H9 (cell line): ENCODE measurements at regions not wholly inside any gene's neighbourhood (a gene's known extent, or its start where the extent isn't known, plus 50 kb on each side); places are given as distances from the start of the nearest gene placed in this dataset.

Experiments
- DNase-seq: peaks from one replicate; pipeline ENCODE4 v3.0.0-alpha.2; 2017
- H2AFZ ChIP-seq: one replicate; pipeline ENCODE4 v1.6.1; 2013; ENCODE audit warnings: mild to moderate bottlenecking, low read length, control low read depth, moderate library complexity
- H2AK5ac ChIP-seq: 2 replicates; pipeline ENCODE4 v1.6.1; 2013; ENCODE audit warnings: low read length, control low read depth, mixed read lengths; ENCODE audit not compliant: insufficient read length
- H2BK120ac ChIP-seq: one replicate; pipeline ENCODE4 v1.6.1; 2013; ENCODE audit warnings: low read depth, mild to moderate bottlenecking, low read length, control low read depth, inconsistent platforms; ENCODE audit not compliant: poor library complexity, severe bottlenecking
- H2BK12ac ChIP-seq: 2 replicates; pipeline ENCODE4 v1.6.1; 2013; ENCODE audit warnings: low read length, control low read depth, mixed read lengths, low read depth; ENCODE audit not compliant: insufficient read length
- H2BK15ac ChIP-seq: 2 replicates; pipeline ENCODE4 v1.6.1; 2013; ENCODE audit warnings: low read depth, low read length, control low read depth
- H2BK20ac ChIP-seq: one replicate; pipeline ENCODE4 v1.6.1; 2013; ENCODE audit warnings: low read depth, mild to moderate bottlenecking, low read length, control low read depth, inconsistent platforms; ENCODE audit not compliant: poor library complexity, severe bottlenecking
- H2BK5ac ChIP-seq: 2 replicates; pipeline ENCODE4 v1.6.1; 2013; ENCODE audit warnings: low read length, control low read depth, mixed read lengths; ENCODE audit not compliant: insufficient read length
- H3K14ac ChIP-seq: 2 replicates; pipeline ENCODE4 v1.6.1; 2013; ENCODE audit warnings: low read length, control low read depth; ENCODE audit not compliant: insufficient read depth
- H3K18ac ChIP-seq: 2 replicates; pipeline ENCODE4 v1.6.1; 2013; ENCODE audit warnings: low read depth, mild to moderate bottlenecking, mixed read lengths, low read length, control low read depth; ENCODE audit not compliant: insufficient read length
- H3K23ac ChIP-seq: 2 replicates; pipeline ENCODE4 v1.6.1; 2013; ENCODE audit warnings: low read length, control low read depth, mixed read lengths, low read depth; ENCODE audit not compliant: insufficient read length
- H3K23me2 ChIP-seq: 2 replicates; pipeline ENCODE4 v1.6.1; 2013; ENCODE audit warnings: low read depth, mild to moderate bottlenecking, mixed read lengths, low read length, control low read depth; ENCODE audit not compliant: insufficient read length, poor library complexity, severe bottlenecking
- H3K27ac ChIP-seq: 2 replicates; pipeline ENCODE4 v1.5.1; 2013; ENCODE audit warnings: low read length, control low read depth, mixed read lengths, low read depth; ENCODE audit not compliant: insufficient read length
- H3K27me3 ChIP-seq: 2 replicates; pipeline ENCODE4 v1.6.1; 2013; ENCODE audit warnings: low read length, control low read depth, inconsistent platforms; ENCODE audit not compliant: insufficient read depth
- H3K4ac ChIP-seq: 2 replicates; pipeline ENCODE4 v1.6.1; 2013; ENCODE audit warnings: low read depth, mild to moderate bottlenecking, control low read depth, inconsistent platforms, low read length, moderate library complexity
- H3K4me1 ChIP-seq: 2 replicates; pipeline ENCODE4 v1.6.1; 2013; ENCODE audit warnings: low read length, control low read depth, inconsistent platforms; ENCODE audit not compliant: insufficient read depth
- H3K4me2 ChIP-seq: 2 replicates; pipeline ENCODE4 v1.6.1; 2013; ENCODE audit warnings: low read length, control low read depth, mixed read lengths; ENCODE audit not compliant: insufficient read length, insufficient read depth
- H3K56ac ChIP-seq: 2 replicates; pipeline ENCODE4 v1.6.1; 2013; ENCODE audit warnings: low read depth, mild to moderate bottlenecking, mixed read lengths, low read length, control low read depth; ENCODE audit not compliant: insufficient read length
- H3K79me1 ChIP-seq: 2 replicates; pipeline ENCODE4 v1.6.1; 2013; ENCODE audit warnings: low read depth, mild to moderate bottlenecking, moderate library complexity, low read length, control low read depth, inconsistent platforms; ENCODE audit not compliant: insufficient read depth, poor library complexity, severe bottlenecking
- H3K79me2 ChIP-seq: 2 replicates; pipeline ENCODE4 v1.6.1; 2013; ENCODE audit warnings: low read length, control low read depth, inconsistent platforms; ENCODE audit not compliant: insufficient read depth
- H3K9ac ChIP-seq: 2 replicates; pipeline ENCODE4 v1.6.1; 2013; ENCODE audit warnings: low read length, control low read depth, mixed read lengths; ENCODE audit not compliant: insufficient read length; ENCODE audit errors: extremely low read depth
- H3K9me3 ChIP-seq: one replicate; pipeline ENCODE4 v1.6.1; 2013; ENCODE audit warnings: low read depth, low read length, inconsistent platforms; ENCODE audit not compliant: control insufficient read depth
- H3T11ph ChIP-seq: one replicate; pipeline ENCODE4 v1.6.1; 2013; ENCODE audit warnings: mild to moderate bottlenecking, low read length, control low read depth, inconsistent platforms
- H4K20me1 ChIP-seq: one replicate; pipeline ENCODE4 v1.6.1; 2013; ENCODE audit not compliant: control insufficient read depth, insufficient read length, insufficient read depth
- H4K5ac ChIP-seq: 2 replicates; pipeline ENCODE4 v1.6.1; 2013; ENCODE audit warnings: low read depth, mild to moderate bottlenecking, mixed read lengths, low read length, control low read depth; ENCODE audit not compliant: insufficient read length
- H4K8ac ChIP-seq: replicated peaks from 2 replicates; pipeline ENCODE4 v1.6.1; 2013; ENCODE audit warnings: low read length, control low read depth, mixed read lengths, low read depth; ENCODE audit not compliant: insufficient read length
- H4K91ac ChIP-seq: 2 replicates; pipeline ENCODE4 v1.6.1; 2013; ENCODE audit warnings: low read depth, mild to moderate bottlenecking, moderate library complexity, mixed read lengths, low read length, control low read depth; ENCODE audit not compliant: insufficient read length
- H3K27ac Mint-ChIP-seq, 3 experiments: 2 replicates in 2 of 3; 3 replicates in 1 of 3; pipeline ENCODE4 v1.8.0; 2020 to 2021; ENCODE audit warnings: mixed read lengths in 3 of 3, mild to moderate bottlenecking in 1 of 3, moderate library complexity in 1 of 3
- H3K27me3 Mint-ChIP-seq: 2 replicates; pipeline ENCODE4 v1.8.0; 2021; ENCODE audit warnings: low read depth, mild to moderate bottlenecking, moderate library complexity, mixed read lengths
- H3K36me3 Mint-ChIP-seq, 3 experiments: 2 replicates in 2 of 3; 3 replicates in 1 of 3; pipeline ENCODE4 v1.8.0; 2020 to 2021; ENCODE audit warnings: low read depth in 3 of 3, mixed read lengths in 3 of 3; ENCODE audit not compliant: insufficient read depth in 1 of 3
- H3K4me1 Mint-ChIP-seq, 2 experiments: 2 replicates each; pipeline ENCODE4 v1.8.0; 2020; ENCODE audit warnings: mixed read lengths in 2 of 2
- H3K4me3 Mint-ChIP-seq, 2 experiments: 2 replicates in 1 of 2; 3 replicates in 1 of 2; pipeline ENCODE4 v1.8.0; 2020 to 2021; ENCODE audit warnings: mild to moderate bottlenecking in 2 of 2, mixed read lengths in 2 of 2, moderate library complexity in 1 of 2
- H3K9me3 Mint-ChIP-seq, 2 experiments: 2 replicates in 1 of 2; 3 replicates in 1 of 2; pipeline ENCODE4 v1.8.0; 2020; ENCODE audit warnings: mild to moderate bottlenecking in 2 of 2, mixed read lengths in 2 of 2, moderate library complexity in 1 of 2
- WGBS: extraction: QIAGEN DNeasy Blood & Tissue Kit; methylation state at CpG from one replicate; pipeline ENCODE4 v1.1.7; 2013; ENCODE audit warnings: missing lambda C conversion rate, low lambda C conversion rate, mixed read lengths; ENCODE audit not compliant: insufficient read length; ENCODE audit errors: extremely low coverage; 5-methylcytosine and 5-hydroxymethylcytosine counted together
- TF ChIP-seq, protein P1 (sequence below): fragments of 200-600 bp; sonication (generic); conservative IDR thresholded peaks from 3 replicates; pipeline ENCODE4 v1.8.0; 2021; ENCODE audit warnings: antibody characterized with exemption, mild to moderate bottlenecking

GRCh38 chr11:107151158-107151557 lies 132.9 kb upstream of the GUCY1A2 start:
- DNase-seq = no peak
- H3K4me1 ChIP-seq = no peaks in the 10 kb centered on the region
- no peak overlapping the region for H3T11ph ChIP-seq
- H2BK15ac ChIP-seq = no peak overlapping the region
- no peak overlapping the region for H3K9ac ChIP-seq
- H3K9me3 Mint-ChIP-seq = no peaks in the 10 kb centered on the region
- no peaks in the 10 kb centered on the region for H3K9me3 ChIP-seq
- H3K18ac ChIP-seq = no peak overlapping the region
- no peaks in the 10 kb centered on the region for H3K36me3 Mint-ChIP-seq
- no peak overlapping the region for H4K8ac ChIP-seq
- no peak overlapping the region for H3K56ac ChIP-seq
- no peak overlapping the region for H3K27ac ChIP-seq
- no peaks in the 10 kb centered on the region for H4K20me1 ChIP-seq
- no peak overlapping the region for H2BK12ac ChIP-seq
- no peak overlapping the region for H2AFZ ChIP-seq
- H3K27me3 ChIP-seq = no peaks in the 10 kb centered on the region
- no peaks in the 10 kb centered on the region for H3K79me1 ChIP-seq
- 100% methylated on average over 1 of the region's 2 CpGs for WGBS
- no peak overlapping the region for H3K27ac Mint-ChIP-seq
- H3K14ac ChIP-seq = no peak overlapping the region
- H4K5ac ChIP-seq = no peak overlapping the region
- no peak overlapping the region for H3K4me3 Mint-ChIP-seq
- H4K91ac ChIP-seq = no peak overlapping the region
- no peaks in the 10 kb centered on the region for H3K79me2 ChIP-seq
- no peak overlapping the region for H2BK20ac ChIP-seq
- no peak overlapping the region for H2AK5ac ChIP-seq
- TF ChIP-seq, protein P1, sequence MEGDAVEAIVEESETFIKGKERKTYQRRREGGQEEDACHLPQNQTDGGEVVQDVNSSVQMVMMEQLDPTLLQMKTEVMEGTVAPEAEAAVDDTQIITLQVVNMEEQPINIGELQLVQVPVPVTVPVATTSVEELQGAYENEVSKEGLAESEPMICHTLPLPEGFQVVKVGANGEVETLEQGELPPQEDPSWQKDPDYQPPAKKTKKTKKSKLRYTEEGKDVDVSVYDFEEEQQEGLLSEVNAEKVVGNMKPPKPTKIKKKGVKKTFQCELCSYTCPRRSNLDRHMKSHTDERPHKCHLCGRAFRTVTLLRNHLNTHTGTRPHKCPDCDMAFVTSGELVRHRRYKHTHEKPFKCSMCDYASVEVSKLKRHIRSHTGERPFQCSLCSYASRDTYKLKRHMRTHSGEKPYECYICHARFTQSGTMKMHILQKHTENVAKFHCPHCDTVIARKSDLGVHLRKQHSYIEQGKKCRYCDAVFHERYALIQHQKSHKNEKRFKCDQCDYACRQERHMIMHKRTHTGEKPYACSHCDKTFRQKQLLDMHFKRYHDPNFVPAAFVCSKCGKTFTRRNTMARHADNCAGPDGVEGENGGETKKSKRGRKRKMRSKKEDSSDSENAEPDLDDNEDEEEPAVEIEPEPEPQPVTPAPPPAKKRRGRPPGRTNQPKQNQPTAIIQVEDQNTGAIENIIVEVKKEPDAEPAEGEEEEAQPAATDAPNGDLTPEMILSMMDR = no peak
- no peak overlapping the region for H3K4ac ChIP-seq
- no peaks in the 10 kb centered on the region for H3K4me1 Mint-ChIP-seq
- no peak overlapping the region for H3K23ac ChIP-seq
- no peak overlapping the region for H2BK120ac ChIP-seq
- no peaks in the 10 kb centered on the region for H3K23me2 ChIP-seq
- no peak overlapping the region for H2BK5ac ChIP-seq
- H3K27me3 Mint-ChIP-seq = no peaks in the 10 kb centered on the region
- no peak overlapping the region for H3K4me2 ChIP-seq
